NCI-H2081 (cell line): ENCODE measurements at regions not wholly inside any gene's neighbourhood (a gene's known extent, or its start where the extent isn't known, plus 50 kb on each side); places are given as distances from the start of the nearest gene placed in this dataset.
"Not testable (repeated sequence)": the region's sequence is repeated elsewhere in the genome, so short reads cannot be mapped to it uniquely, and the experiment has no call there.

ENCODE experiments used
- DNase-seq, 2 experiments: peaks; one replicate each; lab custom pipeline; 2025; lab: John Stamatoyannopoulos, UW

- no peak for DNase-seq
These were observed 435.8 kb upstream of the MTPN start for GRCh38 chr7:136412952-136413351.

GRCh38 chr7:136405931-136406777 lies 429.0 kb upstream of the MTPN start:
- DNase-seq: peak; percentile 79 to 86

- peak in 1 of 2 experiments; percentile 39 for DNase-seq
These were observed 426.4 kb upstream of the MTPN start for GRCh38 chr7:136403591-136403990.

- DNase-seq: no peak
These were observed 423.7 kb upstream of the MTPN start for GRCh38 chr7:136400877-136401276.

- no peak for DNase-seq
These were observed 422.2 kb upstream of the MTPN start for GRCh38 chr7:136399385-136399784.

GRCh38 chr7:136392856-136393255 lies 415.7 kb upstream of the MTPN start:
- DNase-seq: no peak

GRCh38 chr7:136391371-136391770 lies 414.2 kb upstream of the MTPN start:
- no peak for DNase-seq

GRCh38 chr7:136389933-136390332 lies 412.8 kb upstream of the MTPN start:
- no peak for DNase-seq

GRCh38 chr7:136386876-136387275 lies 409.7 kb upstream of the MTPN start:
- no peak for DNase-seq

GRCh38 chr7:136371409-136371808 lies 394.2 kb upstream of the MTPN start:
- DNase-seq: not testable (repeated sequence)

GRCh38 chr7:136370137-136370536 lies 393.0 kb upstream of the MTPN start:
- DNase-seq: no peak

GRCh38 chr7:136369225-136369624 lies 392.1 kb upstream of the MTPN start:
- no peak for DNase-seq

- DNase-seq: no peak
These were observed 382.3 kb upstream of the MTPN start for GRCh38 chr7:136359333-136359903.

- DNase-seq: no peak
These were observed 376.1 kb upstream of the MTPN start for GRCh38 chr7:136353287-136353686.

GRCh38 chr7:136348542-136349192 lies 371.5 kb upstream of the MTPN start:
- DNase-seq: no peak

- no peak for DNase-seq
These were observed 371.0 kb upstream of the MTPN start for GRCh38 chr7:136348142-136348541.

GRCh38 chr7:136347488-136347887 lies 370.3 kb upstream of the MTPN start:
- no peak for DNase-seq

GRCh38 chr7:136342251-136342650 lies 365.1 kb upstream of the MTPN start:
- DNase-seq: no peak

- no peak for DNase-seq
These were observed 362.3 kb upstream of the MTPN start for GRCh38 chr7:136339464-136339863.

- DNase-seq: no peak
These were observed 359.8 kb upstream of the MTPN start for GRCh38 chr7:136336932-136337331.

GRCh38 chr7:136333636-136334035 lies 356.5 kb upstream of the MTPN start:
- no peak for DNase-seq

GRCh38 chr7:136326045-136326609 lies 349.0 kb upstream of the MTPN start:
- DNase-seq: no peak

- no peak for DNase-seq
These were observed 348.4 kb upstream of the MTPN start for GRCh38 chr7:136325578-136325977.
